ENCODE measurements at regions not wholly inside any gene's neighbourhood (a gene's known extent, or its start where the extent isn't known, plus 50 kb on each side); places are given as distances from the start of the nearest gene placed in this dataset.

DNA sequence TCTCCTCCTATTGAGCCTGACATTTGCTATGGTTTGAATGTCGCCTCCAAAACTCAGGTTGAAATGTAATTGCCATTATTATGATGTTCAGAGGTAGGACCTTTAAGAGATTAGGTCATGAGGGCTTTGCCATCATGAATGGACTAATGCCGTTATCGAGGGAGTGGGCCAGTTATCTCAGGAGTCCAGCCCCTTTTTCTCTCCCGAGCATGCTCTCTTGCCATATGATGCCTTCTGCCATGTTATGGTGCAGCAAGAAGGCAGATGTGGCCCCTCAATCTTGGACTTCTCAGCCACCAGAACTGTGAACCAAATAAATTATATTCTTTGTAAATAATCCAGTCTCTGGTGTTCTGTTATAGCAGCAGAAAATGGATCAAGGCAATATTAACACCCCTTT lies 323.5 kb downstream of the RRAGC start:
- DNase-seq = no peak

DNA sequence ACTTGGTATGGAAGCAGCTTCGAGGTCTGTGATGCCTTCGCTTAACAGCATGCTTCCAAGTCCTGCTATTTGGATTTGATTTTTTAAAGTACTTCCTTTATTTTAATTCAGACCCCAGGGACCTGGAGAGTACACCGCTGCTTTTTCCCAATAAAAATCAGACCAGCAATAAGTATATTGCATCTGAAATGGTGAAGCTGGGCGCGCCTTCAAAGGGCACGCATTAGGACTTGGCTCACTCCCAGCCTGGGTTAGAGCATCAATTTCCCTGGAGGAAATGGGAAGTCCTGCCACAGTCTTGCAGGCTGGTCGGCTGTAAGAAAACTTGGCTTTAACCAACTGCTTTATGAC lies 325.1 kb downstream of the RRAGC start:
- no peak for DNase-seq

DNA sequence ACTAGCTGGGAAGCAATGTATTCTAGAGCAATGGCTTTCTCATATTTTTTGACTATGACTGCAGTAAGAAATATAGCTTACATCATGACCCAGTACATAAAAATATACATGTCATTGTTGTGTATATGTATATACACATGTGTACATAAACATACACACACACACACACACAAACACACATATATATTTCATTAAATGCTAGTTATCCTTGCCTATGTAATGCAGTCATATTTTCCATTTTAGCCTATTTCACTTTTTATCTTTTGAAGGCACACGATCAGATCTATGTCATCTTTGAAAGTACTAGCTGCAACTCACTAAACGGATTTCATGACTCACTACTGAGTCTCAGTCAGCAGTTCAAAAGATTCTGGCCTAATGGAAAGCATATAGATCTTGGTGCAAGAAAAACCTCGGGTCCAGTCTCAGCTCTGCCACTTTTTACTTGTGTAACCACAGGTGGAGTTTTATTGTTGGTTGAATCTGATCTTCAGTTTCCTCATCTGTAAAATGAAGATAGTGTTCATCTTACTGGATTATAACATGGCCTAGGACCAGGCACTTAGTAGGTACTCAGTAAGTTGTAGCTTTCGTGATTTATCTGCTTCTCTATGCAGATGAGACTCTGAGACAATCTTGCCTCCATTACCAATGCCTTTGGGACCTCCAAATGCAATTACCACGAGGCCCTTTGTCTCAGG lies 325.6 kb downstream of the RRAGC start:
- no peak for DNase-seq

DNA sequence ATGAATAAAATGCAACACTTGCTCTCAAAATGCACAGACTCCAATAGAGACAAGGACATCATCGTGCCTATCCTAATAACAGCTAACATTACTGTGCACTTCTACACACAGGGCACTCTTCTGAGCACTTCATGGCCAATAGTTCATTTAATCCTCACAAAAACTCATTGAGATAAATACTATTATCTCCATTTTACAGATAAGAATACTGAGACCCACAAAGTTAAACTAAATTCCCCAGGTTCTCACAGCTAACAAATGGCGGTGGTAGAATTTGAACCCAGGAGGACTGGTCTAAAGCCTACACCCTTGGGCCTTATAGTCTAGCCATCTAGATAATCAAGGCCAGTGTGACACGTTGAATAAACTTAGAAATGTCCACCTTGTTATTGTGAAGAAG lies 328.6 kb downstream of the RRAGC start:
- no peak for DNase-seq

DNA sequence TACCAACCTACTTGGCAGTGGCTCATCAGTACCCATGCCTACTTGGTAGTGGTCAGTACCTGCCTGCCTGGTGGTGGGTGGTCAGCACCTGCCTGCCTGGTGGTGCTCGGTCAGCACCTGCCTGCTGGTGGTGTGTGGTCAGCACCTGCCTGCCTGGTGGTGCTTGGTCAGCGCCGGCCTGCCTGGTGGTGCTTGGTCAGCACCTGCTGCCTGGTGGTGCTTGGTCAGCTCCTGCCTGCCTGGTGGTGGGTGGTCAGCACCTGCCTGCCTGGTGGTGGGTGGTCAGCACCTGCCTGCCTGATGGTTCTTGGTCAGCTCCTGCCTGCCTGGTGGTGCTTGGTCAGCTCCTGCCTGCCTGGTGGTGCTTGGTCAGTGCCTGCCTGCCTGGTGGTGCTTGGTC lies 329.6 kb downstream of the RRAGC start:
- DNase-seq = no peak

DNA sequence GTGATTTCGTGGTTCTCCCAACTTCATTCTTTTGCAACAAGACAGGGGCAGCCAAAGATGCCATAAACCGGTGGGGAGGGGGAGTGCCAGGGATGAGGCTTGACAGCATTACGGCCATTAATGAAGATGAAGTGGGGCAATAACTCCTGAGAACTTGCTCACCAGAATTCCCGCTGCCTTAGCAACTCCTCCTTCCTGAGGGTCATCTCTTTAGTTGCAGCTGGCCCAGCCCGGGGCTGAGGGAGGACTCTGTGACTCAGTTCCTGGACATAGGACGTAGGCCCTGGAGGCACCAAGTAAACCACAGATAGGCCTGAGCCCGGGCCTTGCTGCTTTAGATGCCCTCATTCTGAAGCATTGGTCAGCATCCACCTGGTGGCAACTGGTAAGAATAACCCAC lies 330.2 kb downstream of the RRAGC start:
- DNase-seq = no peak

DNA sequence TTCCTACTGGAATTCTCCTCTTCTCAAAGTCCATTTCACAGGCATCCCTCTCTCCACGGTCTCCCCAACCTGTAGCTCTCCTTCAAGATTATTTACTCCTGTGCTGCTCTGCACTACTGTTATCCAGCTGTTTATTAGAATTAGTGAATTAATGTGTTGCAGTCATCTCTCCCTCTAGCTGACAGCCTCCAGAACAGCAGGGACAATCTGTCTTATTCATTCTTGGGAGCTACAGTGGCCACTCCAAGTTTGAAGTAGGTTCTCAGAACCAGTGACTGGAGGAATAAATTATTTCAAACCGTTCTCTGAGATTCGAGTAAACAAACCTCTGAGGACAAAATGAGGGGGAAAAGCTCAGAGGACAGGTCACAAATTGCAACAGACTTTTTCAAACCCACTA lies 330.9 kb downstream of the RRAGC start:
- DNase-seq = no peak

DNA sequence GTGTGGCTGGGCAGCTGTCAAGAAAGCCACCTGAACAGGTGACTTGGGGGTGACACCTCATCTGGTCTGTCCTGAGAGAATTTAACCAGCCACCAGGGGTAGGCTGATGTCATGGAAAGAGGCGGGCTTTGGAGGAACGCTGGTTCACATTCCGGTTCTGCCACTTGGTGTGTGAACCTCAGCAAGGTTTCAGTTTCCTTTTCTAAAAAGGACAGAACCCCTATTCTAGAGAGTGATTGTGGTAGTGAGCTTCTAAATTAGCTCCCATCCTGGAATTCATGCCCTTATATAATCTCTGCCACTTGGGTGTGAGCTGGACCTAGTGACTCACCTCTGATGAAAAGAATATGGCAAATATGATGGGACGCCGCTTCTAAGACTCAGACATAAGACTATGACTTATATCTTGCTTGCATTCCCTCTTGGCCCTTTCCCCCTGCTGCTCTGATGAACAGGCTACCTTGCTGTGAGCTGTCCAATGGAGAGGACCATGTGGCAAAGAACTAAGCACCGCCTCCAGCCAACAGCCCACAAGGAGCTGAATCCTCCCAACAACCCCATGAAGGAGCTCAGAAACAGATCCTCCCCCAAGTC lies 332.1 kb downstream of the RRAGC start:
- DNase-seq = peak; percentile 54 to 65

DNA sequence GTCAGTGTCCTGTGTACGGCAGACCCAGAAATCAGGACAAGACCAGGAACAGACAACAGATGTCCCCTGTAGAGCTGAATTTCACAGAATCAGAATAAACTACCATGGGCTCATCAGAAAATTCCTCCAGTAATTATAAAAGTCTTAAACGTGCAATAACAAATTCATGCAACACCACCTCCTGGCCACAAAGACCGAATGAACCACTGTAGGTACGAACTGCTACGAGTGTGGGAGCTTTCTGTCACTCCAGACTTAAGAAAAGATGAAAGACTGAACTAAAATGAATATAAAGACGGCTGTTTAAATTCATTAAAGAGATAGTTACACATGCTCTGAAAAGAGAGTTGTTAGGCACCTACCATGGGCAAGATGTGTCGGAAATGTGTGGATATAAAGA lies 333.5 kb downstream of the RRAGC start:
- DNase-seq = no peak

DNA sequence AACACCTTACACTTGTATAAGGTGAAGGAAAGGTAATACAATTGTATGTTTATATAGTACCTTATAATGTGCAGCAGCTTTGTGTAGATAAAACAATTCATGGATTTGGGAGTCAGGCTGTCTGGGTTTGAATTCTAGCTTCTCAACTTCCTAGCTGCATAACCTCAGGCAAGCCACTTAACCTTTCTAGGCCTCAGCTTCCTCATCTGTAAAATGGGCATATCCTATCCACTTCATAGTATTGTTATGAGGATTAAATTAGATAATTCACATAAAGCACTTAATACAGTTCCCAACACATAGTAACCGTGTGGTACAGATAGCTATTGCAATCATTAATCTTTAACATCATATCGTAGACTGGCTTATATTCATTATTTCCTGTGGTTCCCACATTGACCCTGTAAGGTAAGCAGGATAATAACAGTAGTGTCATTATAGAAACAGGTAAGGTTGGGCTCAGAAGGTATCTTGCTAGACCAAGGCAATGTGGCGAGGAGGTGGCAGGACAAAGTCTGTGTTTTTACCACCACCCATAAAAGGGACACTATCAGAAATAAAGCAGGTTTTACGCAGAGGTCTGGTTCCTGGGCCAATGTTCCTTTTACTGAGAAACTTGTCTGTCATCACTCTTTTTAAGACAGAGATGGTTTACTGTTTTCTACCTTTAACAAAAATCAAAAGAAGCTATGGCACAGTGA lies 334.1 kb downstream of the RRAGC start:
- DNase-seq = no peak

DNA sequence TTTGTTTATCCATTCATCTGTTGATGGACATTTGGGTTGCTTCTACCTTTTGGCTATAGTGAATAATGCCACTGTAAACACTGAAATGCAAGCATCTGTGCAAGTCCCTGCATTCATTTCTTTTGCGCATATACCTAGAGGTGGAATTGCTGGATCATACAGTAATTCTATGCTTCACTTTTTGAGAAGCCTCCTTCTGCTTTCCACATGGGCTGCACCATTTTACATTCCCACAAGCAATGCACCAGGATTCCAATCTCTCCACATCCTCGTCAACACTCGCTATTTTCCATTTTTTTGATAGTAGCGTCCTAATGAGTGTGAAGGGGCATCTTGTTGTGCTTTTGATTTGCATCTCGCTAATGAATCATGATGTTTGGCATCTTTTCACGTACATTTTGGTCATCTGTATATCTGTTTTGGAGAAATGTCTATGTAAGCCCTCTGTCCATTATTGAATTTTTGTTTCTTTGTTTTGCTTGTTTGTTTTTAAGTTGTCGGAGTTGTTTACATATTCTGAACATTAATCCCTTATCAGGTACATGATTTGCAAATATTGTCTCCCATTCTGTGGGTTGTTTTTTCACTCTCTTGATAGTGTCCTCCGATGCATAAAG lies 335.4 kb downstream of the RRAGC start:
- DNase-seq = no peak

DNA sequence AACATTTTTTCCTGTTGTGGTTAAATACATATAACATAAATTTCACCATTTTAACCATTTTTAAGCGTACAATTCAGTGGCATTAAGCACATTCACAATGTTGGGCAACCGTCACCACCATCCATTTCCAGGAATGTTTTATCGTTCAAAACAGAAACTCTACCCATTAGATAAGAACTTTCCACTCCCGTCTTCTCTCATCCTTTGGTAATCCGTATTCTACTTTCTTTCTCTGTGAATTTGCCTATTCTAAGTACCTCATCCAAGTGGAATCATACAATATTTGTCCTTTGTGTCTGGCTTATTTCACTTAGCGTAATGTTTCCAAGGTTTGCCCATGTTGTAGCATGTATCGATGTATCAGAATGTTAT lies 336.0 kb downstream of the RRAGC start:
- DNase-seq = no peak

DNA sequence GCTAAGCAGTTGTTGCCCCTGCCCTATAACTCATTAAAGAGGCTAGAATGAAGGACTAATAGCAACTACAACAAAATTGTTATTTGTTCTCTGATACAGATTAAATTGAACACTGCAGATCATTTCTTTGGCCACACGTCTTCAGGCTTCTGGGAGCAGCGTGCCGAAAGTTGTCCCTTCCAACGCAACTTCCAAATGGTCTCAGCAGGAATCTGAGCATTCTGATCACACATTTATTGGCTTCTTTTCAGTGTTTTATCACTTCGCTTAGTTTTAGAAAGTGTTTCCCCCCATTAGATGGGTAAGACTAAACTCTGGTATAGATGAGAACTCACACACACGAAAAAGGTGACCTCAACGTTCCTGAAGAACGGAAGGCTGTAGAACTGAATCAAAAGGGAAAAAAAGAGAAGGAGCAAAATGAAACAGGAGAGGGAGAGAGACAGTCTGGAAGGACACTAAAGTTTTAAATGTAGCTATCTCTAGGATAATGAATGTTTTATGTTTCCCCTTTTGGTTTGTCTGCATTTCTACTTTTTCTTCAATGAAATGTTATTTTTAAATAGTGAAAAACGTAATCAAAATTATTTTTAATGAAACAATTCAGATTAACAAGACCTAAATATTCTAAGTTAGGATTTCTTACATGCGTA lies 336.5 kb downstream of the RRAGC start:
- DNase-seq = no peak

DNA sequence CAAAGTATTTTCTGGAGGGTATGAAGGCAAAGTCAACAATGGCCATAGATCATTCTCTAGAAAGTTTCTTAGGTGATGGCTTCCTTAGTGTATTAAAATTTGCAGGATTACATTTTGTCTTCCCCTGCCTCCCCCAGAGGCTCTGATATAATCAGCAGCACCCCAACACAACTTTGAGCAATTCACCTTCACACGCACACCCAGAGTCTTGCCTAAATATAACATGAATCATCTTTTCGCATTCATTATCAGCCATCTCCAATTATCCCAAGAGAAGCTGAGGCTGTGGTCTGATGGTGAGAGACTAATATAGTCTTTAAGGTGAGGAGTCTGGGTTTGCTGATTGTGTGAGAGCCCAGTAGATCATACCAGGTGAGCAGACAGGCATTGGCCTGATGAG lies 343.0 kb downstream of the RRAGC start:
- DNase-seq = no peak

DNA sequence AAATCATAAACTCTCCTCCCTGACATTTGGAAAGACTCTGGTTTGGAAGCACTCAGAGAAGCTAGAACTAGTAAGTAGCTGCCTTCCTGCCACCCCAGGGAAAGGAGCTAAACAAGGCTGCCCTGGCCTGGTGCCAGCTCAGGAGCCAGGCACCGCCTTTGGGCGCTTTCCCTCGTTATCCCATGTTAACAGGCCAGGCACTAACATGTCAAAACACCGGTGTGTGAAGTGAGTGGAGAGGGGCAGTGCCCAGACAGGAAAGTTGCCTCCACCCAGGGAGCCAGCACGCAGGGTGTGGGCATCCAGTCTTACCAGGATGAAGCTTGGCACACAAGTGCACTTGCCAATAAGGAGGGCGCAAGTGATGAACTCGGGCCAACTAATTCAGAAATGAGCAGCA lies 346.8 kb downstream of the RRAGC start:
- DNase-seq = no peak

DNA sequence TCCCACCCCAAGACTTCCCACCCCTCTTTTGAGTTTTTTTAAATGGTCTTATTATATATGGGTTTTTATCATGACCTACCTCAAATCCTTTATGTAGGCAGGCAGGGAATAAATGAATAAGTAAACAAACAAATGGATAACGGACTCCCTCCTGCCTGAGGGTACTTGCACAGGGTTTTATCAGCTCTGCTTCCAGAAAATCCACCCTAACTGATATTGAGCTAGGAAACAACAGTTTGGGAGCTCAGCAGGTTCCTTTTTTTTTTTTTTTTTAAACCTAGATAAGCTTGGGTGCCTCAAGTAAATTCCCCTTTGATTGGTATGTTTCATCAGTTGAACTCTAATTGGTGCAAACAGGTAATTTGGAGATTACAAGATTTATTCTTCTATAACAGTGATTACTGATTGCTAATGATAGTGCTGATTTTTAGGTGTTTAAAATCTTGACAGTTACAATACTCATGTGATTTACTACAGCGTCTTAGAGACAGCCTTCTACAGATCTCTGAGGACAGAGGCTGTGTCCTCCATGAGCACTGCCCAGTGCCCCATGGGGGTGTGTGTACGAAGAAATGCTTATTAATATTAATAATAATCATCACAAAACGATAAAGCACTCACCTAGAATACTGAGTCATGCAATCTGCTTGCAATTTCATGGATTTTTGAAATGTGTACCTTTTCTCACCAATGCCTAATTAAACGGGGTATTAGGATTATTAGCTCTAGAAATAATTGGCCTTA lies 347.4 kb downstream of the RRAGC start:
- DNase-seq = no peak

DNA sequence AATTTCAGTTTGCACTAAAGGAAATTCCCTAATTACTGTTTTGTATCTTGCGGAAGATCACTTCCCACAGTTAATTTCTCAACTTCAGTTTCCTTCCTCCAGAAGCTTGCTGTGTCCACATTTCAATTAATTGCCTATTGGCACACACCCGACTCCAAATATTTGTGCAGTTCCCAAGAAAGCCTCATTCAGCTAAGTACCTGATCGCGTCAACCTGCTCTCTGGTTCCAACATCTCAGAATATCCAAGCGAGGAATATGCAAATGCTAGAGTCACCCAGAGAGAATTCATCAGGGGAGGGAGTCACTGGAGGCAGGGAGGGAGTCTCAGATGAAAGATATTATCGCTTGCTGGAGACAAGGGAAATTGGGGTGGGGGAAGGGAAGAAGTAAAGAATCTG lies 351.3 kb downstream of the RRAGC start:
- DNase-seq = no peak

DNA sequence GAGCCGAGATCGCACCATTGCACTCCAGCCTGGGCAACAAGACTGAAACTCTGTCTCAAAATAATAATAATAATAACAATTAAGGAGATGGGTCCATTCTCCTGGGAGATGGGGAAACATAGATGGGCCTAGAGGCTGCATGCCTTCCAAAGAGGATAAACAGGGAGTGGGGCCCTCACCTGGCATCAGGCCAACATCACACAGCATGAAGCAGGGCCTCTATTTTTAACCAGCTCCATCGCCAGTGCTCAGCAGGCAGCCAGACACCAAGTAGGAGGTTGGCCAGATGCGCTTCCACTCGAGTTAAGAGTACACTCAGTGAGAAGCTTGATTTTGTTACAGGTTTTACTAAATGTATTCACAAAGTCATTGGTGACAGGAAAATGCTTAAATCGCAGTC lies 352.0 kb downstream of the RRAGC start:
- no peak for DNase-seq

DNA sequence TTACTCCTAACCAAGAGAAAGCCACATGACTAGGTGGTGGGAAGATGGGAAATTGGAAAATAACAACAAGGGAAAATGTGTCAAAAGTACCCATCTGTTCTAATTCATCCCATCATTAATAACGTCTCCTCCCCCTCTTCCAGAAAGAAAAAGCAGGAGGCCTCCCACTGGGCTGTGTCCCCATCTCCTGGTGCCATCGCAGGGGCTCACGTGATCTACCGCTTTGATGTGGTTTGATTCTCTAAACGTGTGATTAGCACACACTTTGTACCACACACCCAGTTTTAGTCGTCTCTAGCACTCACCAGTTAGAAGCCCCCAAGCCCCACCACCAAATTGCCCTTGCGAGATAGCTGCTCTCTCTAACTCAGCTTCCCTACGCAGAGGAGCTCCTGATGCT lies 353.6 kb downstream of the RRAGC start:
- DNase-seq = no peak

DNA sequence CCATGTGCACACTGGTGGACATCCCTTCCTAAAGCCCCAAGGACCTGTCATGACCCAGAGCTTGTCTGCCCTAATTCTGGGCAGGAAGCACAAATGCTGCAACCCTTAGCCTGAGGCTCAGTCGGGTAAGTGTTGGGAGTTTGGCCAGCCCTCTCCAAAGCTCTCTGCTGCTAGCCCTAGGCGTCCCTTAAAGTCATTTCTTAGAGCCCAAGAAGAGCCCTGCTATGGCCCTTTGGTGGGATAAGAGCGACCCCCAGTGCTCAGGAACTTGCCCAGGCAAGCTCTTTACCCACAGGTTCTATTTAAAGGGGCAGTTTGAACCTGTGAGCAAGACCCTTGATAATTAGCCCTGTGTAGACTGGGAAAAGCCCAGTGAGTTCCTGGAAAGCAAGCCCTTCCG lies 356.8 kb downstream of the RRAGC start:
- DNase-seq = no peak

DNA sequence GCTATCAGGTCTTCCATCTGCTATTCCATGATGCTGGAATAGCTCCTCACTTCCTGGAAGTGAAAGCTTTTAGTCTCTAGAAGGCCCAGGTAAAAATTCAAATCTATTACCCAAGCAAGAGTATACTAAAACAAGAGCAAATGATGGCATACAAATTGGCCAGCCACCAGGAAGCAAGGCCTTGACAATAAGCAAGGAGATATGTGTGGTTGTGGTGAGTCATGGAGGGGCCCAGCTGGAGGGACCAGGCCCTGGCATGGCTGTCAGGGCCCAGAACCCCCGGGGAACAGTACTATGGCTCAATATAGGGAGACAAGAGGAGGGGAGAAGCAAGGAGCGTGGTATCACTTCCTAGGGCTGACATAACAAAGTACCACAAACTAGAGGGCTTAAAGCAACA lies 358.7 kb downstream of the RRAGC start:
- no peak for DNase-seq

DNA sequence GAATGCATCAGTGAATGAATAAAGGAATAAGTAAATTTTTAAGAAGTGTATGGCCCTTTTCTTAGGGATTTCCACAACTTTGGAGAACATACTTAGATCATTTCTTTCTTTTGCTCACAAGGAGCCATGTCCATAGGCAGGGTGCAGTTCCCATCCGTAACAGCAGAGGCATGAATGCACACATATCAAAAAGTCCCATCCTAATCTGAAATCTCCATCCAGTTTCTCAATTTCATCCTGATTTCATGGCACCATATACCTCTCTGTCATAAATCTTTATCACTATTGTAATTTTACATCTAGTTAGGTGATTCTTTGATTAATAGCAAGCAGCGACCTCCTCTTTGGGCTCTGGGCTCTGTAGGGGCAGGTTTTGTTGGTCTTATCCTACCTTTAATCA lies 359.2 kb downstream of the RRAGC start:
- no peak for DNase-seq

DNA sequence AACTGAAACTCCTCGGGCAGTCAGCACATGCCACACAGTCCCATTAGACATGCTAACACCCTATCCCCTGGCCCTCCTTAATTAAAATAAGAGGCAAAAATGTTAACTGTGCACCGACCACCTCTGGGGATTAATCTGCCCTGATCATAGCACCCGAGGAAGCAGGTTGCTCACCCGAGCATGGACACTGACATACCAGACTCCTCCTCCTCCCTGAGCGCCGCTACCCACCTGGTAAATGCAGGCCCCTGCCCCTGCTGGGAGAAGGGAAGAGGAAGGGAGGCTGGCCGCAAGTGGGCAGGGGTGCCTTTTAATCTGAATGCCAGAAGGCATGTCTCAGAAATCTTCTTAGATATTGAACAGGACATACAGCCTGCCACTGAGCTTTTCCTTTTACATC lies 360.9 kb downstream of the RRAGC start:
- no peak for DNase-seq
